Fibroblast of lung (primary cell): ENCODE measurements at regions not wholly inside any gene's neighbourhood (a gene's known extent, or its start where the extent isn't known, plus 50 kb on each side); places are given as distances from the start of the nearest gene placed in this dataset.

Experiments
- DNase-seq, 2 donors: peaks; one replicate each; pipeline versions ENCODE4 v3.0.0 to v3.0.0-alpha.2; 2010; ENCODE audit warnings: low read depth in 2 of 2
- H2AFZ ChIP-seq: 2 replicates; pipeline ENCODE4 v1.5.1; 2012; ENCODE audit warnings: low read length, control low read depth, inconsistent platforms
- H3K27ac ChIP-seq: 2 replicates; pipeline ENCODE4 v1.5.1; 2011; ENCODE audit warnings: low read length, control low read depth; ENCODE audit not compliant: insufficient read depth
- H3K27me3 ChIP-seq: 2 replicates; pipeline ENCODE4 v1.5.1; 2011; ENCODE audit warnings: mild to moderate bottlenecking, low read length; ENCODE audit not compliant: control insufficient read depth, insufficient read depth
- H3K36me3 ChIP-seq: 2 replicates; pipeline ENCODE4 v1.5.1; 2011; ENCODE audit warnings: low read length; ENCODE audit not compliant: control insufficient read depth, insufficient read depth
- H3K4me1 ChIP-seq: 2 replicates; pipeline ENCODE4 v1.5.1; 2011; ENCODE audit warnings: low read length; ENCODE audit not compliant: control insufficient read depth, insufficient read depth; ENCODE audit errors: extremely low read depth
- H3K4me2 ChIP-seq: 2 replicates; pipeline ENCODE4 v1.5.1; 2011; ENCODE audit warnings: low read length, control low read depth; ENCODE audit not compliant: insufficient read depth; ENCODE audit errors: extremely low read depth
- H3K4me3 ChIP-seq, 4 experiments: fragments of 200-600 bp in 1 of 4; sonication (generic) in 1 of 4; replicated peaks in 1 of 4; 2 replicates each; pipeline ENCODE4 v1.5.1; 2011 to 2016; ENCODE audit warnings: low read length in 4 of 4, low read depth in 3 of 4, mild to moderate bottlenecking in 3 of 4, control low read depth in 2 of 4, inconsistent platforms in 1 of 4, mixed read lengths in 1 of 4; ENCODE audit not compliant: insufficient read depth in 1 of 4; ENCODE audit errors: control extremely low read depth in 1 of 4
- H3K79me2 ChIP-seq: 2 replicates; pipeline ENCODE4 v1.5.1; 2012; ENCODE audit warnings: mild to moderate bottlenecking, low read length, inconsistent platforms; ENCODE audit not compliant: control insufficient read depth, insufficient read depth
- H3K9ac ChIP-seq: 2 replicates; pipeline ENCODE4 v1.5.1; 2011; ENCODE audit warnings: mild to moderate bottlenecking, low read length, control low read depth; ENCODE audit not compliant: insufficient read depth
- H3K9me3 ChIP-seq: 2 replicates; pipeline ENCODE4 v1.5.1; 2012; ENCODE audit warnings: low read depth, low read length; ENCODE audit not compliant: control insufficient read depth, insufficient read depth
- H4K20me1 ChIP-seq: 2 replicates; pipeline ENCODE4 v1.5.1; 2011; ENCODE audit warnings: low read length; ENCODE audit not compliant: control insufficient read depth, insufficient read depth; ENCODE audit errors: extremely low read depth
- CTCF ChIP-seq, 2 donors: IDR thresholded peaks in 1 of 2; conservative IDR thresholded peaks in 1 of 2; 1 replicate in 1 of 2; 2 replicates in 1 of 2; pipeline ENCODE4 v1.5.1; 2011 to 2012; ENCODE audit warnings: low read length in 2 of 2, control low read depth in 1 of 2, inconsistent platforms in 1 of 2, low read depth in 1 of 2, mild to moderate bottlenecking in 1 of 2
- EZH2 ChIP-seq: IDR thresholded peaks from 2 replicates; pipeline ENCODE4 v1.5.1; 2012; ENCODE audit warnings: low read length, control low read depth, mild to moderate bottlenecking; ENCODE audit errors: missing control alignments

- H3K4me1 ChIP-seq = no peaks in the 10 kb centered on the region
Observed at GRCh38 chr12:33283054-33283453, 156.6 kb downstream of the SYT10 start.

GRCh38 chr12:33277376-33277775 lies 162.2 kb downstream of the SYT10 start:
- TF ChIP-seq EZH2 (no peak), CTCF (conservative IDR thresholded peaks at IDR 0.05 in 1 of 2, IDR thresholded peaks at IDR 0.05 in 1 of 2; ENCODE audit: low read depth in 1 of 2, low read length in 2 of 2) (no peak)
- DNase-seq = no peak
- Histone ChIP-seq H3K79me2 (no peaks in the 10 kb centered on the region), H3K4me3 (no peak overlapping the region), H4K20me1 (no peaks in the 10 kb centered on the region), H3K9me3 (no peaks in the 10 kb centered on the region), H3K36me3 (no peaks in the 10 kb centered on the region), H3K4me1 (no peaks in the 10 kb centered on the region), H2AFZ (no peak overlapping the region), H3K27me3 (no peaks in the 10 kb centered on the region), H3K9ac (no peak overlapping the region), H3K4me2 (no peak overlapping the region), H3K27ac (no peak overlapping the region)

More at GRCh38 chr12:33283054-33283453, 156.6 kb downstream of the SYT10 start:
- H3K4me3 ChIP-seq = no peak overlapping the region
- no peaks in the 10 kb centered on the region for H4K20me1 ChIP-seq
- no peaks in the 10 kb centered on the region for H3K9me3 ChIP-seq
- H2AFZ ChIP-seq = no peak overlapping the region
- TF ChIP-seq EZH2 (no peak), CTCF (conservative IDR thresholded peaks at IDR 0.05 in 1 of 2, IDR thresholded peaks at IDR 0.05 in 1 of 2; ENCODE audit: low read depth in 1 of 2, low read length in 2 of 2) (no peak)
- no peak for DNase-seq
- H3K36me3 ChIP-seq = no peaks in the 10 kb centered on the region
- no peaks in the 10 kb centered on the region for H3K27me3 ChIP-seq
- no peak overlapping the region for H3K4me2 ChIP-seq
- no peak overlapping the region for H3K27ac ChIP-seq
- H3K79me2 ChIP-seq = no peaks in the 10 kb centered on the region
- no peak overlapping the region for H3K9ac ChIP-seq

- Histone ChIP-seq H3K9ac (no peak overlapping the region), H2AFZ (no peak overlapping the region), H3K27ac (no peak overlapping the region), H3K36me3 (no peaks in the 10 kb centered on the region), H3K4me3 (no peak overlapping the region), H3K4me2 (no peak overlapping the region), H4K20me1 (no peaks in the 10 kb centered on the region), H3K27me3 (no peaks in the 10 kb centered on the region), H3K4me1 (no peaks in the 10 kb centered on the region), H3K79me2 (no peaks in the 10 kb centered on the region), H3K9me3 (no peaks in the 10 kb centered on the region)
- no peak for DNase-seq
- no peak for TF ChIP-seq EZH2
- no peak for TF ChIP-seq CTCF (conservative IDR thresholded peaks at IDR 0.05 in 1 of 2, IDR thresholded peaks at IDR 0.05 in 1 of 2; ENCODE audit: low read depth in 1 of 2, low read length in 2 of 2)
Observed at GRCh38 chr12:33267641-33268040, 172.0 kb downstream of the SYT10 start.
